Germinal center (tissue), 1 donor: ENCODE measurements at regions not wholly inside any gene's neighbourhood (a gene's known extent, or its start where the extent isn't known, plus 50 kb on each side); places are given as distances from the start of the nearest gene placed in this dataset.
"Not testable (repeated sequence)": the region's sequence is repeated elsewhere in the genome, so short reads cannot be mapped to it uniquely, and the experiment has no call there.

Source experiments
- DNase-seq: peaks from one replicate; pipeline ENCODE4 v3.0.0; 2012; ENCODE audit warnings: mixed read lengths, low spot score

DNA sequence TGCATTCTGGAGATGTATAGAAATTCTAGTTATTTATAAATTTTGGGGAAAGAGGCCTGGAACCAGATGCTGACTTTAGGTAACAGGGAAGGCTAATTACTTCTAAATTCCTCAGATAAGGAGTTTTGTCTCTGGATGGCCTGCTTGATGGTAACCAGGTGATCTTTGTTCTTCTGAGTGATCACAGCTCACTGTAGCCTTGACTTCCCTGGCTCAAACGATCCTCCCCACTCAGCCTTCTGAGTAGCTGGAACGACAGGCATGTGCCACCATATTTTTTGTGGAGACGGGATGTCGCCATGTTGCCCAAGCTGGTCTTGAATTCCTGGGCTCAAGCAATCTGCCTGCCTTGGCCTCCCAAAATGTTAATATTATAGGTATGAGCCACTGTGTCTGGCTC lies 54.4 kb upstream of the MSH6 start:
- no peak for DNase-seq

DNA sequence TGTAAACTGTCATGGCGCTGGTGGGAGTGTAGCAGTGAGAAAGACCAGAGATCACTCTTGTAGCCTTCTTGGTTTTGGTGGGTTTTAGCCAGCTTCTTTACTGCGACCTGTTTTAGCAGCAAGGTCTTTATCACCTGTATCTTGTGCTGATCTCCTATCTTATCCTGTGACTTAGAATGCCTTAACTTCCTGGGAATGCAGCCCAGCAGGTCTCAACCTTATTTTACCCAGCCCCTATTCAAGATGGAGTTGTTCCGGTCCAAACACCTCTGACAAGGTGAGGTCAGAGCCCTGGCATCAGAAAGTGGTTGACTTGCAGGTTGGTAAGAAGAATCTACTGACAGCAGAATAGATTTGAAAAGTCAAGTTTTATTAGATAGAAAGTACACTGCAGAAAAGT lies 55.0 kb upstream of the MSH6 start:
- no peak for DNase-seq

- DNase-seq: not testable (repeated sequence)
Observed at GRCh38 chr2:47726978-47727377, 56.0 kb upstream of the MSH6 start.

- DNase-seq: no peak
Observed at GRCh38 chr2:47725808-47726207, 57.1 kb upstream of the MSH6 start.

- peak; percentile 76 for DNase-seq
Observed at GRCh38 chr2:47724221-47724981, 58.5 kb upstream of the MSH6 start.

DNA sequence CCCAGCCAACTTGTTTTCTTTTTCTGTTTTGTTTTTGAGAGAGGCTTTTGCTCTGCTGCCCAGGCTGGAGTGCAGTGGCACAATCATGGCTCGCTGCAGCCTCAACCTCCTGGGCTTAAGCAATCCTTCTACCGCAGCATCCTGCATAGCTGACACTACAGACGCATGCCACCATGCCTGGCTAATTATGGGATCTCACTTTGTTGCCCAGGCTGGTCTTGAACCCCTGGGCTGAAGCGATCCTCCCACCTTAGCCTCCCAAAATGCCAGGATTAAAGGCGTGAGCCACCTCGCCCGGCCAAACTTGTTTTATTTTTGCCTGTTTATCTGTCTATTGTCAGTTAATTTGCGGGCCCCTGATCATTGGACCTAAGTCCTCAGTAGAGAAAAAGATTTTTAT lies 61.6 kb upstream of the MSH6 start:
- no peak for DNase-seq

GRCh38 chr2:47720559-47720958 lies 62.4 kb upstream of the MSH6 start:
- DNase-seq: no peak

DNA sequence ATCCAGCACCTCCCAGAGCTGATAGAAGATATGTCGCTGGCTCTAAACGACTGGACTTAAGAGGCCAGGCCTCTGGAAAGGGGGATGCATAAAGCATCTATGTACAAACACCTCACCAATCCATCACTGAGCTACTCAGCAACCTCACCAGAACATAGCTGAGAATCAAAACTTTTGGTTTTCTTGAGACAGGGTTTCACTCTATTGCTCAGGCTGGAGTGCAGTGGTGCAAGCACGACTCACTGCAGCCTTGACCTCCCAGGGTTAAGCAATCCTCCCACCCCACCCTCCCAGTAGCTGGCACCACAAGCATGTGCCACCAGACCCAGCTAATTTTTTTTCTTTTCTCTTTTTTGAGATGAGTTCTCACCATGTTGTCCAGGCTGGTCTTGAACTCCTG lies 62.9 kb upstream of the MSH6 start:
- DNase-seq: no peak

- peak; percentile 66 for DNase-seq
Observed at GRCh38 chr2:47719099-47719498, 63.8 kb upstream of the MSH6 start.

- not testable (repeated sequence) for DNase-seq
Observed at GRCh38 chr2:47716307-47716706, 66.6 kb upstream of the MSH6 start.

DNA sequence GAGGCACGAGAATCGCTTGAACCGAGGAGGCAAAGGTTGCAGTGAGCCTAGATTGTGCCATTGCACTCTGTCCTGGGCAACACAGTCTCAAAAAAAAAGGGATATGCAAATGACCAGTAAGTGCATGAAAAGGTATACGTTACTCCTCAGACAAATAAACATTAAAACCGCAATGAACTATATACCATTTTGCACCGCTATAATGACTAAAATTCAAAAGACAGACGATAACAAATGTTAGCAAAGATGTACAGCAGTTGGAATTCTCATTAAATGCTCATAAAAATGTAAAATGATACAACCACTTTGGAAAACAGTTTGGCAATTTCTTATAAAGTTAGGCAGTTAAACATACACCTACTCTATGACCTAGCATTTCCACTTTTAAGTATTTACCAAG lies 67.4 kb upstream of the MSH6 start:
- DNase-seq: no peak

- DNase-seq: no peak
Observed at GRCh38 chr2:47708801-47709499, 74.0 kb upstream of the MSH6 start.

DNA sequence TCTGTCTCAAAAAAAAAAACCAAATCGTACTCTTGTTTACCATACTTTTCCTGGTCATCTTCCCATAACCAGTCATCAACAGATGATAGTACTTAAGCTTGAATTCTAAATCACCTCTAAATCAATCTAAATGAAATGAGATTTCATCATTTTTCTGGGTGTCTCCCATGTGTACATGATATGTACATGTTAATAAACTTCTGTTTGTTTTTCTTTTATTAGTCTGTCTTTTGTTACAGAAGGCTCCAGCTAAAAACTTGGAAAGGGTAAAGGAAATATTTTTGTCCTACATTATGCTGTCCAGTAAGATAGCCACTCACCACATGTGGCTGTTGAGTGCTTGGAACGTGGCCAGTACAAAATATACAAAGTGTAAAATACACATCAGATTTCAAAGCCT lies 78.7 kb upstream of the MSH6 start:
- DNase-seq: no peak

GRCh38 chr2:47699533-47700215 lies 83.3 kb upstream of the MSH6 start:
- no peak for DNase-seq

- DNase-seq: not testable (repeated sequence)
Observed at GRCh38 chr2:47698436-47698972, 84.4 kb upstream of the MSH6 start.

DNA sequence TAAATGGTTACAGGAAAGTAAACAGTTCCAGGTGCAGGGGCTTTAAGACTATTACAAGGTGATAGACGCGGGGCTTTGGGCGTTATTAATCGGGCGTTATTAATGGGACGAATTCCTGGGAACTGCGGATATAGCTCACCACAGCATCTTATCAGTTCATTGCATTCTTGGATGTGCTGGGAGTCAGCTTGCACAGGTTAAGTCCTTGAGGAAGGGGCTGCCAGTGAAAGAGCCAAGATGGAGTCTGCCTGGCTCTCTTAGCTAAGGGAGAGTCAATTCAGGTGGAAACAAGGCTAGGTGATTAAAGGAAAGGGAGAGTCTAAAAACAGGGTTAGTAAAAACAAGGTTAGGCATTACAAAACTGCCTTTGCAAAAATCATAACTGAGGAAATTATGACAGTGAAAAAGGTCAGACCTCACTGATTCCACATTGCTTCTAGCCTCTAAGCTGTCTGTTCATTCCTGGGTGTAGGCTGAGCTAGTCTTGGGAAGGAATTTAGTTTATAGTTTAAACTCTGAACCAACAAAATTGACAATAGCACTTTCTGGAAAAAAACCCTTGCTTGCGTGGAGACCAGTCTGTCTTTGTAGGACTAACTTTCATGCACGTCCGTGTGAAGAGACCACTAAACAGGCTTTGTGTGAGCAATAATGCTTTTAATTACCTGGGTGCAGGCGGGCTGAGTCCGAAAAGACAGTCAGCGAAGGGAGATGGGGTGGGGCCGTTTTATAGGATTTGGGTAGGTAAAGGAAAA lies 85.1 kb upstream of the MSH6 start:
- DNase-seq: not testable (repeated sequence)

- no peak for DNase-seq
Observed at GRCh38 chr2:47697000-47697601, 85.8 kb upstream of the MSH6 start.

DNA sequence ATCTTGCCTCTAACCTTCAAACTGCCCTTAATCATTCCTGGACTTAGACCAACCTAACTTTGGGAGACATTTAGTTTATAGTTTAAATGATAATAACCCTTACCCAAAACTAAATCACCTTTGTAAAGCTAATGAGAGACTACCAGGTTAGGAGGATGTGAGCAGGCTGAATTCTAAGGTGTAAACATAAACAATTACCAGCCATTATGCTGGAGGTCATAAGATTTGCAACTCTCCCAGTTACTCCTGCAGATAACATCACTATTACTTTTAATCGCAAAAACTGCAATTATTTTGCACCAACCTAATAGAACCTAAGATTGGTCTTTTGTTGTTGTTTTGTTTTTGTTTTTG lies 86.5 kb upstream of the MSH6 start:
- no peak for DNase-seq

DNA sequence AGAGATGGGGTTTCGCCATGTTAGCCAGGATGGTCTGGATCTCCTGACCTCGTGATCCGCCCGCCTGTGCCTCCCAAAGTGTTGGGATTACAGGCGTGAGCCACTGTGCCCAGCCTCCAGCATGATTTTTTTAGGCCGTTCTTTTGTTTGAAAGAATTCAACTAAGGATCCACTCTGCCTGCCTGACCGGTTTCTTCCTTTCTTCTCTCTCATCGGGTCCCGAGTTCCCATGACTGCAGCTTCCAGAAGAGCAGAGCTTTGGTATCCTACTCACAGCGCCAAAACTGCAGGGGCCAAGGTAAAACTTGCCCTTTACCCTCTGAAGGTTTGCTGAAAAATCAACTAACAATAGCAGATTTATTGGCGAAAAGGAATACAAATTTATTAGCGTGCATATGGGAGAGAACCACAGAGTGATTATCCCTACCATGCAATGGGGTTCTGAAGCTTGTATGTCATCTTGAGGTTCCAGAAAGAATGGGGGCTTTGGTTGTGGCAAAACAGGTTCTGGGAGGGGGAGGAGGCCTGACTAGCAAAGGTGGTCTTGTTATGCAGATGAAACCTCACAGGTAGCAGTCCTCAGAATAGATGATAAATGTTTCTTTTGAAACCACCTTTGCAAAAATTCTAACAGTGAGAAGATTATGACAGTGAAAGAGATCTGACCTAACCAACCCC lies 87.0 kb upstream of the MSH6 start:
- DNase-seq: no peak

- not testable (repeated sequence) for DNase-seq
Observed at GRCh38 chr2:47694451-47694850, 88.5 kb upstream of the MSH6 start.

DNA sequence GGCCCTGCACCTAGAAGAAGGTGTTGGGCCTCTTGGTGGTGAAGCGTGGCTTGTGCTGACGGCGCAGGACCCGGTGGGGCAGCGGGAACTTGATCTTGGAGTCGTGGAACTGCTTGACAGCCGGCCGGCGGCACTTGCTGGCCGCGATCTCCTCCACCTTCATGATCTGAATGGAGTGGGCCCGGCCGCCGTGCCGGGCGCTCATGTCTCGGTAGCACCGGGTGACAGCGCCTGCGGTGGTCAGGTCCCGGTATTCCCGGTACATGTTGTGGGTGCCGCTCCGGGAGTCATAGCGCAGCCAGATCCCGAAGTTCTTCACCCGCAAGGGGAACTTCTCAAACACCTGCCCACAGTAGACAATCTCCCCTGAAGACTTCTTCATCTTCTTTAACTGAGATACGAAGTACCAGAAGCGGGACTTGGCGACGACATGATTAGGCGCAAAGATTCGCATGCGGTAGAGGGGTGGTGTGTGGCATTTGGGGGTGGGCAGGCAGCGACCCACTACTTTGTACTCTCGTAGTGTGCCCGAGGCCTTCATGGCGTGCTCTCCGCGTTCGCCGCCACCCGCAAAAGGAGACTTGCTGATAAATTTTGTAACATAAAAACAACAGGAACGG lies 92.1 kb upstream of the MSH6 start:
- not testable (repeated sequence) for DNase-seq
